ENCODE measurements at regions not wholly inside any gene's neighbourhood (a gene's known extent, or its start where the extent isn't known, plus 50 kb on each side); places are given as distances from the start of the nearest gene placed in this dataset.

GRCh38 chr6:130296854-130297253, 69.0 kb upstream of the TMEM200A start:
- DNase-seq (ENCODE audit: insufficient read length, low spot score) = no peak
- no peak for FAIRE-seq
- TF ChIP-seq, protein P1, sequence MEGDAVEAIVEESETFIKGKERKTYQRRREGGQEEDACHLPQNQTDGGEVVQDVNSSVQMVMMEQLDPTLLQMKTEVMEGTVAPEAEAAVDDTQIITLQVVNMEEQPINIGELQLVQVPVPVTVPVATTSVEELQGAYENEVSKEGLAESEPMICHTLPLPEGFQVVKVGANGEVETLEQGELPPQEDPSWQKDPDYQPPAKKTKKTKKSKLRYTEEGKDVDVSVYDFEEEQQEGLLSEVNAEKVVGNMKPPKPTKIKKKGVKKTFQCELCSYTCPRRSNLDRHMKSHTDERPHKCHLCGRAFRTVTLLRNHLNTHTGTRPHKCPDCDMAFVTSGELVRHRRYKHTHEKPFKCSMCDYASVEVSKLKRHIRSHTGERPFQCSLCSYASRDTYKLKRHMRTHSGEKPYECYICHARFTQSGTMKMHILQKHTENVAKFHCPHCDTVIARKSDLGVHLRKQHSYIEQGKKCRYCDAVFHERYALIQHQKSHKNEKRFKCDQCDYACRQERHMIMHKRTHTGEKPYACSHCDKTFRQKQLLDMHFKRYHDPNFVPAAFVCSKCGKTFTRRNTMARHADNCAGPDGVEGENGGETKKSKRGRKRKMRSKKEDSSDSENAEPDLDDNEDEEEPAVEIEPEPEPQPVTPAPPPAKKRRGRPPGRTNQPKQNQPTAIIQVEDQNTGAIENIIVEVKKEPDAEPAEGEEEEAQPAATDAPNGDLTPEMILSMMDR (IDR thresholded peaks at IDR 0.05; ENCODE audit: insufficient read depth, missing control alignments) = no peak

GRCh38 chr6:130293800-130294199, 71.0 kb upstream of the SAMD3 start:
- FAIRE-seq (peak; percentile 66), DNase-seq (ENCODE audit: insufficient read length, low spot score) (peak; percentile 27)
- TF ChIP-seq, protein P1 (IDR thresholded peaks at IDR 0.05; ENCODE audit: insufficient read depth, missing control alignments) = peak; percentile 57

- TF ChIP-seq, protein P1 (IDR thresholded peaks at IDR 0.05; ENCODE audit: insufficient read depth, missing control alignments) = no peak
- DNase-seq (ENCODE audit: insufficient read length, low spot score) (no peak), FAIRE-seq (no peak)
Observed at GRCh38 chr6:130288065-130288464, 65.3 kb upstream of the SAMD3 start.

- TF ChIP-seq, protein P1 (IDR thresholded peaks at IDR 0.05; ENCODE audit: insufficient read depth, missing control alignments) = peak; percentile 36
- DNase-seq (ENCODE audit: insufficient read length, low spot score) (no peak), FAIRE-seq (peak; percentile 46)
Observed at GRCh38 chr6:130282234-130282995, 59.7 kb upstream of the SAMD3 start.

DNA sequence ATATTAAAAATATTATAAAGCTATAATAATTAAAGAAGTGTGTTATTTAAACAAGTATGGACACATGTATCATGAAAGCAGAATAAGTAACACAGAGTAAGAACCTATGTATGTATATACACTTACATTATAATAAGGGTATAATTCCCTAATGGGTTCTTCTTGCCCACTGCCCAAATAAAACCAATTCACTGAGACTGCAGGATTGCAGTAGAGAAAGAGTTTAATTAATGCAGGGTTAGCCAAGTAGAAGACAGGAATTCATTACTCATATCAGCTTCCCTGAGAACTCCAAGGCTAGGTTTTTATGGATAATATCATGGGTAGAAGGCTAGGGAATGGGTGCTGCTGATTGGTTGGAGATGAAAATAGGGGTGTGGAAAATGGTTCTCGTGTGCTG, 53.8 kb upstream of the SAMD3 start:
- no peak for FAIRE-seq
- TF ChIP-seq, protein P1 (IDR thresholded peaks at IDR 0.05; ENCODE audit: insufficient read depth, missing control alignments) = no peak
- DNase-seq (ENCODE audit: insufficient read length, low spot score) = no peak

DNA sequence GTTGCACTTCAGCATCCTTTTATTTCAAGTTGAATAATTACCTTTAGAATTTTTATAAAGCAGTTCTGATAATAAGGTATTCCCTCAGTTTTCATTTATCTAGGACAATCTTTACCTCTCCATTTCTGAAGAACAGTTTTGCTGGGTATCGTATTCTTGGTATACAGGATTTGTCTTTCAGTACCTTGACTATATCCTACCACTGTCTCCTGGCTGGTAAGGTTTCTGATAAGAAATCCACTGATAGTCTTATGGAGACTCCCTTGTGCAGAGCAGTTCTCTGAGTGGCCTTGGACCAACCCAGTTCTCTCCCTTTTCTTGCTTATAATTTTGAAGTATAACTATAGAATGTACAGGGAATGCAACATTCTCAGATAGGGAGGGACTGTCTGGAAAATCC, 51.3 kb upstream of the SAMD3 start:
- TF ChIP-seq, protein P1 (IDR thresholded peaks at IDR 0.05; ENCODE audit: insufficient read depth, missing control alignments) = no peak
- FAIRE-seq (no peak), DNase-seq (ENCODE audit: insufficient read length, low spot score) (no peak)
